ENCODE measurements at regions not wholly inside any gene's neighbourhood (a gene's known extent, or its start where the extent isn't known, plus 50 kb on each side); places are given as distances from the start of the nearest gene placed in this dataset.

GRCh38 chr20:1710484-1710883 lies 52.9 kb upstream of the SIRPG start:
- Mint-ChIP-seq H3K4me1 (no peaks in the 10 kb centered on the region), H3K36me3 (no peaks in the 10 kb centered on the region), H3K4me3 (no peak overlapping the region), H3K27me3 (ENCODE audit: low read depth in 3 of 3) (peaks cover 2 to 6% (median 4%) of the 10 kb centered on the region in 3 donors), H3K9me3 (no peaks in the 10 kb centered on the region), H3K27ac (no peak overlapping the region)
- DNase-seq = no peak

DNA sequence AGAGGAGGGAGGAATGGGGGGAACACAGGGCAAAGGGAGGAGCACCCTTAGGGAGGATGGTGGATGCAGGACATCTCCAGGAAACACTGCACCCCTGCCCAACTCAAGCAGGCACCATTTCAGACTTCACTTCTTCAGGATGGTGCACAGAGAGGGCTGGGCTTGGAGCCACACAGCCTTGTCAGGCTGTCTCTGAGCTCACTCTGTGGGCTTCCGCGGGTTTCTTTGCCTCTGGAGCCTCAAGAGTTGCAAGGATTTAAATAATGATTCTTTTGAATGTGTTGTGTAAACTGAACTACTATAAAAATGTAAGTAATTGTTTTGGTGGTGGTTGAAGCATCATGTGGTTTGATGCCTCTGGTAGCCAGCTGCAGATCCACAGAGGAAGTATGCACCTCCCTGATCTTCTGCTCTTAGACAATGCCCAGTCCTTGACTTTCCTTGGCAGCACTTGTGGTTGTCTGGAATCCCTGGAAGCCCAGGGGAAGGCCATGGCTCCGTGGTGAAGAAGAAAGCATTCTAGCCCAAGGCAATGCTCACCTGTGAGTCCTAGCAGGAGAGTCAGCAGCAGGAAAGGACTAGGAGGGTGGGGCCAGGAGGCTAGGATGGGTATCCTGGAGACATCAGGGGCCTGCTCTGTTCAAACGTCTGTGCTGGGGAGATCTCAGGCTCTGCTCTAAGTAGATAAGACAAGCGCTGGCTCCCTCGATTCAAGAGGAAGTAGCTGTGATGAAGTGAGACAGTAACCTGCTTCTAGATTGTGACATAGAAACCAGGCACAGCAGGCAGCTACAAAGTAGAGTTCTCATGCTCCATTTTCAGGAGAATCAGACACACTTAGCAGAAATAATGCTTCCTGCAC lies 50.2 kb upstream of the SIRPG start:
- peaks cover 0 to 2% (median 0%) of the 10 kb centered on the region in 6 donors for H3K9me3 Mint-ChIP-seq
- H3K4me3 Mint-ChIP-seq = no peak overlapping the region
- no peak overlapping the region for H3K27ac Mint-ChIP-seq
- no peak for DNase-seq
- peaks cover 0 to 4% (median 2%) of the 10 kb centered on the region in 3 donors for H3K27me3 Mint-ChIP-seq (ENCODE audit: low read depth in 3 of 3)
- no peaks in the 10 kb centered on the region for H3K4me1 Mint-ChIP-seq
- no peaks in the 10 kb centered on the region for H3K36me3 Mint-ChIP-seq

Data from immature natural killer cell (primary cell).